A549 (cell line): ENCODE measurements at regions not wholly inside any gene's neighbourhood (a gene's known extent, or its start where the extent isn't known, plus 50 kb on each side); places are given as distances from the start of the nearest gene placed in this dataset.

Experiments
- ATAC-seq, 2 experiments: fragments of 200-7000 bp in 1 of 2; fragments of >200 bp in 1 of 2; cut with Nextera tagmentation in 1 of 2; cut with Tn5 transposase in 1 of 2; 3 replicates each; pipeline versions ENCODE4 v1.8.0 to v1.9.1; 2018 to 2020; ENCODE audit warnings: mild to moderate bottlenecking in 1 of 2, moderate library complexity in 1 of 2
- CTCF ChIA-PET: fragments of 300-600 bp; sonication (Branson Sonifier 250); formaldehyde crosslinking; extraction: SDS; loops from one replicate; lab custom pipeline; 2021; ENCODE audit warnings: antibody characterized with exemption, inconsistent platforms; lab: Yijun Ruan, JAX
- POLR2A ChIA-PET: fragments of 350-600 bp; formaldehyde crosslinking; extraction: SDS; loops from one replicate; lab custom pipeline; 2021; ENCODE audit warnings: antibody characterized with exemption, inconsistent platforms; lab: Yijun Ruan, JAX
- DNase-seq, 2 experiments: peaks; one replicate each; pipeline versions ENCODE4 v3.0.0 to v3.0.0-alpha.2; 2011 to 2016; ENCODE audit warnings: low read depth in 1 of 2, low spot score in 1 of 2
- FAIRE-seq: peaks from 2 replicates; lab custom pipeline; 2011; peaks lifted over from hg19 to GRCh38; lab: Jason Lieb, UNC
- H3K27ac ChIP-seq, 2 experiments: fragments of >200 bp; sonication (Bioruptor Twin); formaldehyde crosslinking; 3 replicates each; pipeline ENCODE4 v1.5.1; 2016 to 2017
- H3K4me1 ChIP-seq: fragments of >200 bp; sonication (Bioruptor Twin); formaldehyde crosslinking; 3 replicates; pipeline ENCODE4 v1.6.1; 2016
- H3K4me2 ChIP-seq: fragments of >200 bp; sonication (Bioruptor Twin); formaldehyde crosslinking; 3 replicates; pipeline ENCODE4 v1.6.1; 2016
- H3K4me3 ChIP-seq: fragments of >200 bp; sonication (Bioruptor Twin); formaldehyde crosslinking; 3 replicates; pipeline ENCODE4 v1.5.1; 2016
- H3K9me3 ChIP-seq: fragments of >200 bp; sonication (Bioruptor Twin); formaldehyde crosslinking; 3 replicates; pipeline ENCODE4 v1.6.1; 2016
- ATOH8 ChIP-seq: fragments of 250-450 bp; sonication (Bioruptor Pico); IDR thresholded peaks from 2 replicates; pipeline ENCODE4 v1.5.0; 2020; ENCODE audit warnings: low read depth, mild to moderate bottlenecking, moderate library complexity
- CBX2 ChIP-seq: fragments of 200-600 bp; sonication (generic); IDR thresholded peaks from 2 replicates; pipeline ENCODE4 v1.6.1; 2016; ENCODE audit warnings: low read depth, mild to moderate bottlenecking, borderline replicate concordance
- CHD4 ChIP-seq: fragments of 200-600 bp; sonication (generic); IDR thresholded peaks from 2 replicates; pipeline ENCODE4 v1.6.1; 2016; ENCODE audit warnings: antibody characterized with exemption, mild to moderate bottlenecking, borderline replicate concordance
- EHMT2 ChIP-seq: fragments of 200-600 bp; sonication (generic); IDR thresholded peaks from 2 replicates; pipeline ENCODE4 v1.6.1; 2016; ENCODE audit warnings: antibody characterized with exemption, low read depth, mild to moderate bottlenecking, moderate library complexity
- ELK1 ChIP-seq: fragments of 150-350 bp; IDR thresholded peaks from 2 replicates; pipeline ENCODE4 v1.6.1; 2014; ENCODE audit warnings: low read depth, mild to moderate bottlenecking, low read length
- EP300 ChIP-seq, 2 experiments: fragments of >200 bp; sonication (Bioruptor Twin); formaldehyde crosslinking; IDR thresholded peaks; 2 replicates in 1 of 2; 3 replicates in 1 of 2; pipeline ENCODE4 v1.6.1; 2016 to 2017
- FOSB ChIP-seq: fragments of 250-450 bp; sonication (Bioruptor Pico); IDR thresholded peaks from 2 replicates; pipeline ENCODE4 v1.5.0; 2020; ENCODE audit warnings: mild to moderate bottlenecking, moderate library complexity
- FOSL2 ChIP-seq, 2 experiments: fragments of 450-650 bp in 1 of 2; fragments of >200 bp in 1 of 2; sonication (Bioruptor Twin) in 1 of 2; formaldehyde crosslinking; IDR thresholded peaks; 2 replicates each; pipeline versions ENCODE4 v1.5.0 to v1.6.1; 2016 to 2020; ENCODE audit warnings: mild to moderate bottlenecking in 1 of 2, moderate library complexity in 1 of 2
- HDAC2 ChIP-seq: fragments of 200-600 bp; sonication (generic); IDR thresholded peaks from 2 replicates; pipeline ENCODE4 v1.6.1; 2016
- HES2 ChIP-seq: fragments of >200 bp; sonication (Bioruptor Twin); formaldehyde crosslinking; IDR thresholded peaks from 2 replicates; pipeline ENCODE4 v1.6.1; 2016
- HOXA7 ChIP-seq: fragments of 250-450 bp; sonication (Bioruptor Pico); IDR thresholded peaks from 2 replicates; pipeline ENCODE4 v1.5.0; 2020; ENCODE audit warnings: mild to moderate bottlenecking, moderate library complexity
- JUN ChIP-seq, 2 experiments: fragments of >200 bp; sonication (Bioruptor Twin); formaldehyde crosslinking; IDR thresholded peaks; 2 replicates in 1 of 2; 3 replicates in 1 of 2; pipeline ENCODE4 v1.6.1; 2016 to 2017
- KDM1A ChIP-seq: fragments of 200-600 bp; sonication (generic); IDR thresholded peaks from 2 replicates; pipeline ENCODE4 v1.6.1; 2016; ENCODE audit warnings: low read depth, mild to moderate bottlenecking
- MAX ChIP-seq: IDR thresholded peaks from 2 replicates; pipeline ENCODE4 v1.6.1; 2012
- MAZ ChIP-seq: fragments of 150-350 bp; IDR thresholded peaks from 2 replicates; pipeline ENCODE4 v1.6.1; 2014; ENCODE audit warnings: antibody characterized with exemption, low read depth, low read length, borderline replicate concordance
- MYC ChIP-seq: IDR thresholded peaks from 2 replicates; pipeline ENCODE4 v1.6.1; 2012; ENCODE audit warnings: mild to moderate bottlenecking, inconsistent platforms, low read length, improper control_type of control experiment, borderline replicate concordance
- PBX3 ChIP-seq: IDR thresholded peaks from 2 replicates; pipeline ENCODE4 v1.6.1; 2012
- POLR2AphosphoS2 ChIP-seq: conservative IDR thresholded peaks from 2 replicates; pipeline ENCODE4 v1.6.1; 2012; ENCODE audit warnings: low read length, improper control_type of control experiment, inconsistent platforms
- RAD21 ChIP-seq, 2 experiments: fragments of >200 bp in 1 of 2; sonication (Bioruptor Twin) in 1 of 2; formaldehyde crosslinking in 1 of 2; IDR thresholded peaks in 1 of 2; conservative IDR thresholded peaks in 1 of 2; 2 replicates in 1 of 2; 3 replicates in 1 of 2; pipeline ENCODE4 v1.6.1; 2012 to 2018; ENCODE audit warnings: inconsistent platforms in 1 of 2
- REST ChIP-seq: fragments of 200-600 bp; sonication (generic); IDR thresholded peaks from 2 replicates; pipeline ENCODE4 v1.6.1; 2016; ENCODE audit warnings: antibody characterized with exemption, mild to moderate bottlenecking, moderate library complexity
- SMC3 ChIP-seq: fragments of >200 bp; sonication (Bioruptor Twin); formaldehyde crosslinking; IDR thresholded peaks from 3 replicates; pipeline ENCODE4 v1.6.1; 2018; ENCODE audit warnings: inconsistent platforms
- SREBF2 ChIP-seq: fragments of 450-650 bp; IDR thresholded peaks from 2 replicates; pipeline ENCODE4 v1.6.1; 2014; ENCODE audit warnings: mild to moderate bottlenecking, moderate library complexity
- TFCP2L1 ChIP-seq: fragments of 250-450 bp; sonication (Bioruptor Pico); IDR thresholded peaks from 2 replicates; pipeline ENCODE4 v1.5.0; 2021; ENCODE audit warnings: mild to moderate bottlenecking
- TP53 ChIP-seq: fragments of 250-450 bp; sonication (Bioruptor Pico); IDR thresholded peaks from 2 replicates; pipeline ENCODE4 v1.5.0; 2021; ENCODE audit warnings: mild to moderate bottlenecking, moderate library complexity
- USF2 ChIP-seq: fragments of 450-650 bp; IDR thresholded peaks from 2 replicates; pipeline ENCODE4 v1.6.1; 2014; ENCODE audit warnings: antibody characterized with exemption
- WGBS: methylation state at CpG from one replicate; pipeline ENCODE4 v1.1.6; 2017; ENCODE audit errors: missing lambda C conversion rate; 5-methylcytosine and 5-hydroxymethylcytosine counted together

GRCh38 chr18:27871726-27872125, 305.2 kb downstream of the CDH2 start:
- H3K4me1 ChIP-seq, result no peaks in the 10 kb centered on the region
- ATAC-seq, result no peak
- no peak for FAIRE-seq
- TF ChIP-seq KDM1A (no peak), EHMT2 (no peak), HDAC2 (no peak), TFCP2L1 (no peak), FOSL2 (IDR thresholded peaks at IDR 0.05) (no peak), FOSL2 (CRISPR knock-in tag; IDR thresholded peaks at IDR 0.05) (no peak), CHD4 (no peak), PBX3 (no peak), MYC (no peak), TP53 (CRISPR knock-in tag) (no peak), SREBF2 (no peak), POLR2AphosphoS2 (no peak), FOSB (CRISPR knock-in tag) (no peak), EP300 (IDR thresholded peaks at IDR 0.05) (no peak), ELK1 (no peak), USF2 (no peak), REST (no peak), ATOH8 (CRISPR knock-in tag) (no peak), HOXA7 (CRISPR knock-in tag) (no peak), RAD21 (conservative IDR thresholded peaks at IDR 0.05 in 1 of 2, IDR thresholded peaks at IDR 0.05 in 1 of 2) (no peak), HES2 (no peak)
- DNase-seq, result no peak
- CTCF ChIA-PET, result no interaction called here
- POLR2A ChIA-PET, result no interaction called here
- no peak overlapping the region for H3K27ac ChIP-seq
- no peaks in the 10 kb centered on the region for H3K9me3 ChIP-seq
- 40% methylated on average over 5 of the region's 5 CpGs for WGBS
- no peak overlapping the region for H3K4me2 ChIP-seq
- H3K4me3 ChIP-seq, result no peak overlapping the region

GRCh38 chr18:27869735-27870134, 307.2 kb downstream of the CDH2 start:
- no peak overlapping the region for H3K4me3 ChIP-seq
- H3K4me1 ChIP-seq, result no peaks in the 10 kb centered on the region
- WGBS, result 94% methylated on average over 4 of the region's 4 CpGs
- FAIRE-seq (no peak), ATAC-seq (no peak)
- H3K9me3 ChIP-seq, result no peaks in the 10 kb centered on the region
- POLR2A ChIA-PET, result no interaction called here
- CTCF ChIA-PET, result no interaction called here
- H3K27ac ChIP-seq, result no peak overlapping the region
- no peak overlapping the region for H3K4me2 ChIP-seq
- TF ChIP-seq ATOH8 (CRISPR knock-in tag) (no peak), SREBF2 (no peak), KDM1A (no peak), JUN (IDR thresholded peaks at IDR 0.05) (no peak), CBX2 (no peak), SMC3 (no peak), MAZ (no peak), MAX (no peak), EHMT2 (no peak)
- TF ChIP-seq, all 56 proteins: peak for 0
- DNase-seq, result no peak
